HG03064 (cell line): ENCODE measurements at regions not wholly inside any gene's neighbourhood (a gene's known extent, or its start where the extent isn't known, plus 50 kb on each side); places are given as distances from the start of the nearest gene placed in this dataset.

Experiments
- ATAC-seq: cut with Tn5 transposase; IDR thresholded peaks from one replicate; pipeline ENCODE4 v1.9.1; 2021; ENCODE audit warnings: low read depth; ENCODE audit not compliant: unreplicated experiment

DNA sequence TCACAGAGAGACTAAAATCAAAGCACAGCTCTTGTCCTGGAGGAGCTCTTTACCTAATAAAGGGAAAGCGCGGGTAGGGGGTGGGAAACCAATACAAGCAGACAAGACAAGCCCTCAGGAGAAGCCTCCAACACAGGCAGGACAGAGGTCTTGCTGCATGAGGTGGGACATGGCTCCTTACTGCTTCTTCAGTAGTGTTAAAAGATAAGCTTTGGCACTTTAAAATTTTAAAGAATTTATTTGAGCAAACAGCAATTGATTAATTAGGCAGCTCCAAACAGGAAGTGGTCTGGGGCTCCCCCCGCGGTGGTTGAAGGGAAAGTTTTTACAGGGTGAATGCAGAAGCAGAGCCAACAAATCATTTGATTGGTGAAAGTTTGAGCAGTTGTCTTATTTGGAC is 50.3 kb upstream of the MACC1 start:
- ATAC-seq = no peak

DNA sequence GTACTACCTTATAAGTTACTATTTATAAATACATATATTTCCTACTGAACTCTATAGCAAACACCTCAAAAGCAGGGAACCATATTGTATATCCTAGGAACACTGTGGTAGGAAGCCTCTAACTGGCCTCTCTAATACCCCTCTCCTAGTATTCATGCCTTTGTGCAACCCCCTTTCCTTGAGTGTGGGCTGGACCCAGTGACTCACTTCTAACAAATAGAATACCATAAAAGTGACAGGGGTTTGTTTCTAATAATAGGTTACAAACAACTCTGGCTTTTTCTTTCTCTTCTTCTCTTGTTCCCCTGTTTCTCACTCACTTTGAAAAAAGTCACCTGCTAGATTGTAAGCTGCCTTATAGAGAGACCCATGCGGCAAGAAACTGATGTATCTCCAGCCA is 51.6 kb upstream of the MACC1 start:
- ATAC-seq = no peak

DNA sequence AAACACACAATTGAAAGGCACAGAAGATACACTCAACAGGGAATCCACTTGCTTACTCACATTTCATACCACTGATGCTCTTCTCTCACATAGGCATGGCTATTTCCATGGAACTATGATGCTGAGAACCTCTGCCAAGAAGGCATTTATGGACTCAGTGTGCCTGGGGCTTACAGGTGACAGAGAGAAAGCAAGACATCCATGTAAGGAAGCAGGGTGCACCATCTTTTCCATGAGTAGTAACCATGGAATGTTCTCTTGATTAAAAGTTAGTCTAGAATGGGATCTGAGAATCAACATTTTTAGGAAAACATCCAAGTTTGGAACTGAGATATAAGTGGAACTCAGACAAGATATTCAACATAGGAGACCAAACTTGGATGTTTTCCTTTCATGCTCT is 52.5 kb upstream of the MACC1 start:
- ATAC-seq = no peak

DNA sequence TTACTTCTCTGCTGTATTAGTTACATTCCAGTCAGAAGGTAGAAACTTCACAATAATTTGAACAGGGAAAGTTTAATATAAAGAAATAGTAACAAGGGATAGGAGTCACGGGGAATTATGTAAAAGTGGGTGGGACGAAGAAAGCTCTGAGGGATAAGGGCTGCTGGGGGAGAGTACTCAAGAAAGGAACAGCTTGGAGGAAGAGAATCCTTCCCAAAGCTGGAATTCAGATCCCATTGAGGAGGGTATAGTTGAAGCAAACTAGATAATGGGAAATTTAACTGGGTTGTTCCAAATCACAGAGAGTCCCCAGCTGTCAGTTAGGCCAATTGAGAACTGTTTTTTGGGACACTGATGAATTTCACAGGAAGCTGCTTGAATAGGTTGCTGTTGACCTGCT is 53.2 kb upstream of the MACC1 start:
- ATAC-seq = no peak

DNA sequence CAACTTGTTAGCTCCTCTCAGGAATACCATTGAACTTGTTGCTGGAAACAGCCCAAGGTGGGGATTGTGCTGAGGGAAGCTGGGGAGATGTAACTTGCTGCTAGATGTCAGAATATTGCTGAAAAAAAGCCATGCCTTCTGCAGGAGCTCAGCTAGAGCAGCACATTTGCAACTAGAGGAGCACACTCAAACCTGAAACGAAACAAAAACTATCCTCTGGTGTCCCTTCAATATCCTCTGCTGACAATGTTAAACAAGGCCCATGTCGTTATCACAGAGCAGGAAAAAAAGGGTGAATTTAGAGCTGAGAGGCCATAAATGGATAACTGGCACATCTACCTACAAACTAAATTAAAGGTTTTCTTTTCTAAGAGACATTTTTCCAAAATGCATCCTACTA is 53.7 kb upstream of the MACC1 start:
- peak; percentile 86 for ATAC-seq

DNA sequence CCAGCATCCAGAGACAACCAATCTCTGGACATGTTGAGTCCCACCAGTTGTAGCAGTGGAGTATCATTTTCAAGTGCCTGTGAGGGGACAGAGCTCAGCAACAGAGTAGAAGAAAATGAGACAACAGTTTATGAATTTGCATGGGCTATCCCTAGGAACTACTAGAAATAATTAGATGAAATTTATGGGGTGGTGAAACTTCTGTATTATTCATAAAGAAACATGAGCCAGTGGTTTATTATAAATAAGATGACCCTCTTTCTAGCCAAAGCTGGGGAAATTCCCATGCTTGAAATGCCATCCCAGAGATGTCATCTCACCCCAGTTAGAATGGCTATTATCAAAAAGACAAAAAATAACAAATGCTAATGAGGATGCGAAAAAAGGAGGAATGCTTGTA is 55.1 kb upstream of the ITGB8 start:
- no peak for ATAC-seq

DNA sequence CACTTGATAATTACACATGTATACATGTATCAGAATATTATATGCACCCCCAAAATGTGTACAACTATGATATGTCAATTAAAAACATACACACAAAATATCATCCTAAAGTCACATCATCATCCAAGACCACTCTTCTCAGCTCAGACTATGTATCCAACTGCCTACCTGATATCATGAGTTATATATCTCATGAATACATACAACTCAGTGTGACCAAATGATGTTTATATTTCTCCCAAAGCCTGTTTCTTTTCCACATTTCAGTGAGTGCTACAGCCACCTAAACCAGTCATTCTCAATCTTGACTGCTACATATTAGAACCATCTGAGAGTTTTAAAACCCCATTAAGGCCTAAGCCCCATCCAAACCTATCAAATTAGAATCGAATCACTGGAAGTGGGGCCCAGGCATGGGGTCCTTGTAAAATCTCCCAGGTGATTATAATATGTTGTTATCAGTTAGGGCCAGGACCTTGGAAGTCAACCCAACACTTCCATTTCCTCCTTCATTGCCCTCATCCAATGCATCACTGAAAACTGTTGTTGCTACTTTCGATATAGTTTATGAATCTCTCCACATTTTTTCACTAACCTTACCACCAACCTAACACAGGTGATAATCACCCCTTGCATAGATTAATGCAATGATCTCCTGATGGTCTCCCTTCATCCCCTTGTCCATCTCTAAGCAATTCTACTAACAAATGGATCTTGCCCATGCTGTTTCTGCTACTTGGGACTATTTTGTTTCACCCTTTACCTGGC is 53.8 kb upstream of the ITGB8 start:
- ATAC-seq = no peak

DNA sequence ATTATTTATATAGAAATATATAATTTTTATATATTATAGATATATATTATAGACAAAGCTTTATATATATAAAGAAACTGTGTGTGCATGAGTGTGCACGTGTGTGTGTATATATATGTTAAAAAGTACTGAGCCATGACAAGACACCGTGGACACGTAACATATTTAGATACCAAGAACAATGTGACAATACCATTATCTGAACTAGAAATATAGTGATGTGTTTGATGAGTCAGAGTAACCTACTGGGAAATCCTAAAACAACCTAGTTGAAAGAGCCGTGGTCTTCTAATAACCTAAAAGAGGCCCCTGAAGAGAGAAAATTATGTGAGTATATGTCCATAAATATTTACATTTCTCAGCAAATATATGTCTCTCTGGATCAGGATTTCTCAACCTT is 50.7 kb upstream of the ITGB8 start:
- ATAC-seq = no peak

DNA sequence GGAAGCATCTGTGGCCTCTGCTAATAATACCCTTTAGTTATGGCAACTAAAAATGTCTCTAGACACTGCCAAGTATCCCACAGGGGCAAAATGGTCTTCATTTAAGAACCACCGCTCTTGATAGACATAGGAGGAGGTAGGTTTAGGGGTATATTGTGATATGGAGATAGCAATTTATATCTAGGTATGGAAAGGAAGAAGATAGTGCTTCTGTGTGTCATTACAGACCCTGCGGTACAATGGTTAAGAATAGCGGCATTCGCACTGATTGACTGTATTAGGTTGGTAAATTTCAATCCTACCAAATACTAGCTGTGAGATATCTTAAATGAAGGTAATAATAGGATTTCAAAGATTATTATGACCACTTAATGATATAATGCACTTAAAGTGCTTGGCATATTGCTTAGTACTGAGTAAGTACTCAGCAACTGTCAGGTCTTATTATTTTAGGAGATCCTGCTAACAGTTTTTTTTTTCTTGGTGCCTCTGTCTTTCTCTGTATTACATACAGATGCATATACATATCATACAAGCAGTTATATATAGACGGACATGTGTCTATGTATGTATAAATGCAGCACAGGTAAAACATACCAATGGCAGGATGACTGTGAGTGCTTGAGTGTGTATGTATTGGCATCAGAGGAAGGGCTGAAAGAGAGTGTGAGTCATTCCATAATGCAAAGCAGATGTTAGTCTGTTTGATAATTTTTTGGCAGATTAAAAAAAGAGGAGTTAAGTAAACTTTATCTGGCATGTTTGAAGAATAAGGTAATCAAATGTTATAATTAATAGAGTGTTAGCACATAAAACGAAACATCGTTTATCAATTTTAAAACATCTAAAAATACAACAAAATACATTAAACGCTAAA is 50.0 kb upstream of the ITGB8 start:
- ATAC-seq = no peak
